Epithelial cell of proximal tubule (primary cell): ENCODE measurements at regions not wholly inside any gene's neighbourhood (a gene's known extent, or its start where the extent isn't known, plus 50 kb on each side); places are given as distances from the start of the nearest gene placed in this dataset.

ENCODE experiments used
- DNase-seq: peaks from one replicate; pipeline ENCODE4 v3.0.0-alpha.2; 2011; ENCODE audit warnings: low read depth
- H3K4me3 ChIP-seq: 2 replicates; pipeline ENCODE4 v1.5.1; 2011; ENCODE audit warnings: low read depth, mild to moderate bottlenecking, low read length
- TF ChIP-seq, protein P1 (sequence below): conservative IDR thresholded peaks from 2 replicates; pipeline ENCODE4 v1.5.1; 2012; ENCODE audit warnings: low read depth, mild to moderate bottlenecking, low read length

GRCh38 chr13:111908981-111909380, 158.0 kb upstream of the SOX1 start:
- TF ChIP-seq, protein P1, sequence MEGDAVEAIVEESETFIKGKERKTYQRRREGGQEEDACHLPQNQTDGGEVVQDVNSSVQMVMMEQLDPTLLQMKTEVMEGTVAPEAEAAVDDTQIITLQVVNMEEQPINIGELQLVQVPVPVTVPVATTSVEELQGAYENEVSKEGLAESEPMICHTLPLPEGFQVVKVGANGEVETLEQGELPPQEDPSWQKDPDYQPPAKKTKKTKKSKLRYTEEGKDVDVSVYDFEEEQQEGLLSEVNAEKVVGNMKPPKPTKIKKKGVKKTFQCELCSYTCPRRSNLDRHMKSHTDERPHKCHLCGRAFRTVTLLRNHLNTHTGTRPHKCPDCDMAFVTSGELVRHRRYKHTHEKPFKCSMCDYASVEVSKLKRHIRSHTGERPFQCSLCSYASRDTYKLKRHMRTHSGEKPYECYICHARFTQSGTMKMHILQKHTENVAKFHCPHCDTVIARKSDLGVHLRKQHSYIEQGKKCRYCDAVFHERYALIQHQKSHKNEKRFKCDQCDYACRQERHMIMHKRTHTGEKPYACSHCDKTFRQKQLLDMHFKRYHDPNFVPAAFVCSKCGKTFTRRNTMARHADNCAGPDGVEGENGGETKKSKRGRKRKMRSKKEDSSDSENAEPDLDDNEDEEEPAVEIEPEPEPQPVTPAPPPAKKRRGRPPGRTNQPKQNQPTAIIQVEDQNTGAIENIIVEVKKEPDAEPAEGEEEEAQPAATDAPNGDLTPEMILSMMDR, result no peak
- H3K4me3 ChIP-seq, result no peak overlapping the region
- DNase-seq, result no peak

GRCh38 chr13:111909501-111909900, 157.4 kb upstream of the SOX1 start:
- TF ChIP-seq, protein P1, result no peak
- no peak for DNase-seq
- H3K4me3 ChIP-seq, result no peak overlapping the region

DNA sequence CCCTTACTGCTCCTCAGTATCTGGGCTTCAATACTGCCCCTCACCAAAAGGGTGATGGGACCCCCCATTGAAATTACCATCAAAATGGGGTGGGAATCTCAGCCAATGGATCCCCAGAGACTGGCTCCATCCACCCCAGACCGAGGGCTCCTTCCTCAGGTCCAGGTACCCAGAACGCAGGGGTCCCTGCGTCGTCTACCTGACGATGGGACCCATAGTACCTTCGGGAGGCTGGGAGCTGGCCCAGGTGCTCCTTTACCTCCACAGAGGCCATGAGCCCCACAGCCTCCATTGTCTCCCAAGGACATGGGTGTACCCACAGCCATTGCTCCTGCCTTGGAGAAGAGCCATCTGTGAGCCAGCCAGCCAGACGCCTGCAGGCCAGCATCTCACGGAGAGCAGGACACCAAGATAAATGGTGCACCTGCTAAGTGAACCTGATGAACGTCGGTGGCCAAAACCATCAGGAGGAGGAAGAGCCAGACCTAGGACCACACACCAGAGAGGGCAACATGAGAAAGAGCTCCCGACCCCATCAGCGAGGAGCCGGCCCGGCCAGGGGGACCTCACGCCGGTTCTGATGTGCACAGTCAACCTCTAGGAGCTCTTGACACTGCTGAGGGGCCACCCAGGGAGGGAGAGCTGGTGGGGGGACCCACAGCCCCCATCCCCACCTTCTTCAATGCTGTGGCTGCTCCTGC, 156.8 kb upstream of the SOX1 start:
- DNase-seq, result no peak
- TF ChIP-seq, protein P1, result no peak
- no peak overlapping the region for H3K4me3 ChIP-seq

DNA sequence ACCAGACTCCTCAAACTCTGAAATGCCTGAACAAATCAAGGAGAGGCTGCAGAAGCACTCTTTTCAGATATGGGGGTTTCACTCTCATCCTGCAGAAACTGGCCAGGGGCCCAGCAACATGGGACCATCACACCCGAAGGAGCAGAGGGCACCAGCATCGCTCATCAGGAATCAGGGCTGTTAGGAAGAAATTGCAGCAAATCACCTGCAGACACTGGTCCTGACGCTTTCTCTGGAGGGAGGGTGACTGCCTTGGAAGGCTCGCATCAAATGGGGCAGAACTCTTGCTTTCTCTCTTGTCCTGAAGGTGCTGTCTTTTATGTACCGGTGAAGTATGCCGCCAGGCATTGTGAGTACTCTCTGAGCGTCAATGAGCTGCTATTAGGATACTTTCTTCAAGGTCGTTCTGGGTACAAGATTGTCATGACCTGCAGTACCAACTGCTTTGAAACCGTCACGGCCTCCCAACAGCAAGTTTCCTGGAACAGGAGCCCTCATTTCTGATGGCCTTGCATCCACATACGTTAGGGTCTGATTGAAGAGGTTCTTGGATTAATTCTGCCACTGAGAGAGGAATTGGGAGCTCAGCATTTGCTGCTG, 155.7 kb upstream of the SOX1 start:
- no peak for DNase-seq
- H3K4me3 ChIP-seq, result no peak overlapping the region
- TF ChIP-seq, protein P1, result no peak

GRCh38 chr13:111911754-111912452, 155.0 kb upstream of the SOX1 start:
- no peak overlapping the region for H3K4me3 ChIP-seq
- TF ChIP-seq, protein P1, result no peak
- DNase-seq, result no peak

DNA sequence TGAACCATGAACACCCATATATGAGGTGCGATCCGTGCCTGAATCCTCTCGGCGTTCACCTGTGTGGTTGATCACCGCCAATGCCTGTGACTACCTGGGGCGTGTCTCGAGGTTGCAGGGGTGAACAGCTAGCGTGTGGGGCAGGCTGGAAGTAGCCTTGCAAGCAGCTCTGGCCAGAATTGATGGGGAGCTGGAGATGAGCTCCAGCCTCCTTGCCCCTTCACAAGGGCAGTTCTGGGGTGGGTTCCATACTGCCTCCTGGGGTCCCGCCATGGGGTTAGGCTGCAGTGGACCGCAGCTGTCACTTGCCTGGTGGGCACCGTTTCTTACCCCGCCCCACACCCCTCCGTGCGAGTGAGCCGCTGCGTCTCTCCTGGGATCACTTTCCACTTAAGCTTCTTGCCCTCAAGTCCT, 154.5 kb upstream of the SOX1 start:
- no peak for DNase-seq
- TF ChIP-seq, protein P1, result no peak
- H3K4me3 ChIP-seq, result no peak overlapping the region
